MCF 10A (cell line): ENCODE measurements at regions not wholly inside any gene's neighbourhood (a gene's known extent, or its start where the extent isn't known, plus 50 kb on each side); places are given as distances from the start of the nearest gene placed in this dataset.

ENCODE experiments used
- BruUV-seq: library from RNA; stranded (reverse); fragments of 400-500 nt; replicated peaks from 2 replicates; lab custom pipeline; 2021; lab: Mats Ljungman, UMichigan
- CTCF ChIA-PET: fragments of 300-600 bp; sonication (Branson Sonifier 250); formaldehyde crosslinking; extraction: SDS; loops from one replicate; lab custom pipeline; 2021; ENCODE audit warnings: antibody characterized with exemption, inconsistent platforms; lab: Yijun Ruan, JAX
- POLR2A ChIA-PET: fragments of 300-600, 350-650 bp; sonication (Branson Sonifier 250); formaldehyde crosslinking; extraction: SDS; loops from one replicate; lab custom pipeline; 2020; ENCODE audit warnings: antibody characterized with exemption, inconsistent platforms; lab: Yijun Ruan, JAX
- DNase-seq: peaks from one replicate; pipeline ENCODE4 v3.0.0-alpha.2; 2018; ENCODE audit not compliant: unreplicated experiment
- H3K27ac Mint-ChIP-seq: one replicate; pipeline ENCODE4 v1.8.0; 2022; ENCODE audit warnings: mild to moderate bottlenecking, low read depth, mixed read lengths; ENCODE audit not compliant: unreplicated experiment
- H3K27me3 Mint-ChIP-seq: one replicate; pipeline ENCODE4 v1.8.0; 2022; ENCODE audit warnings: mixed read lengths; ENCODE audit not compliant: insufficient read depth, unreplicated experiment
- H3K36me3 Mint-ChIP-seq: one replicate; pipeline ENCODE4 v1.8.0; 2022; ENCODE audit warnings: mild to moderate bottlenecking, moderate library complexity, mixed read lengths; ENCODE audit not compliant: insufficient read depth, unreplicated experiment
- H3K4me1 Mint-ChIP-seq: one replicate; pipeline ENCODE4 v1.8.0; 2022; ENCODE audit warnings: mixed read lengths; ENCODE audit not compliant: insufficient read depth, unreplicated experiment
- H3K4me3 Mint-ChIP-seq: one replicate; pipeline ENCODE4 v1.8.0; 2022; ENCODE audit warnings: mild to moderate bottlenecking, moderate library complexity, mixed read lengths; ENCODE audit not compliant: unreplicated experiment
- H3K9me3 Mint-ChIP-seq: one replicate; pipeline ENCODE4 v1.8.0; 2022; ENCODE audit warnings: mixed read lengths; ENCODE audit not compliant: unreplicated experiment
- CTCF ChIP-seq: fragments of 200-600 bp; IDR thresholded peaks from one replicate; pipeline ENCODE4 v1.8.0; 2022; ENCODE audit warnings: antibody characterized with exemption, mild to moderate bottlenecking; ENCODE audit not compliant: unreplicated experiment
- intact Hi-C: fragments of 100-400 bp; cut with micrococcal nuclease; formaldehyde crosslinking; loops from 2 replicates; pipeline ENCODE4 v1.14.1; 2022

GRCh38 chr17:69761767-69762321 is 313.2 kb upstream of the KCNJ16 start:
- POLR2A ChIA-PET, result interaction anchor here (0.6 to 3.0 kb wide), 16 partner anchors 9 to 435 kb away, joined by 3 to 24 read pairs (median 4); partner anchors contain the start of gene ABCA5
- Mint-ChIP-seq H3K4me1 (peaks cover 58% of the 10 kb centered on the region), H3K36me3 (no peaks in the 10 kb centered on the region), H3K4me3 (peak overlapping the region; percentile 15), H3K27ac (peak overlapping the region; percentile 91), H3K9me3 (no peaks in the 10 kb centered on the region), H3K27me3 (no peaks in the 10 kb centered on the region)
- CTCF ChIA-PET, result no interaction called here
- intact Hi-C loops, result loop anchor here (2.0 to 5.0 kb wide), 4 partner anchors 51 to 377 kb away; no protein-coding TSS in a partner anchor
- DNase-seq, result peak; percentile 93
- no TSS peak for BruUV-seq
- no peak for TF ChIP-seq CTCF

- H3K27ac Mint-ChIP-seq, result peak overlapping the region; percentile 91
- no peaks in the 10 kb centered on the region for H3K27me3 Mint-ChIP-seq
- CTCF ChIA-PET, result interaction anchor here (0.6 kb wide), 1 partner anchor 37 kb away, joined by 3 read pairs; no protein-coding TSS in a partner anchor
Measured at GRCh38 chr17:69762359-69762758, 312.7 kb upstream of the KCNJ16 start.

GRCh38 chr17:69762766-69763165 is 312.3 kb upstream of the KCNJ16 start:
- no TSS peak for BruUV-seq
- no peak for DNase-seq
- CTCF ChIA-PET, result interaction anchor here (0.6 kb wide), 1 partner anchor 37 kb away, joined by 3 read pairs; no protein-coding TSS in a partner anchor
- H3K27ac Mint-ChIP-seq, result peak overlapping the region; percentile 91
- H3K4me1 Mint-ChIP-seq, result peaks cover 54% of the 10 kb centered on the region
- no peak overlapping the region for H3K4me3 Mint-ChIP-seq
- H3K36me3 Mint-ChIP-seq, result no peaks in the 10 kb centered on the region
- intact Hi-C loops, result loop anchor here (2.0 to 5.0 kb wide), 4 partner anchors 50 to 376 kb away; no protein-coding TSS in a partner anchor
- POLR2A ChIA-PET, result interaction anchor here (0.8 to 3.0 kb wide), 10 partner anchors 10 to 436 kb away, joined by 3 to 24 read pairs (median 6); partner anchors contain the start of gene ABCA5
- no peak for TF ChIP-seq CTCF
- no peaks in the 10 kb centered on the region for H3K27me3 Mint-ChIP-seq
- H3K9me3 Mint-ChIP-seq, result no peaks in the 10 kb centered on the region

More at GRCh38 chr17:69762359-69762758, 312.7 kb upstream of the KCNJ16 start:
- POLR2A ChIA-PET, result interaction anchor here (0.6 to 3.0 kb wide), 14 partner anchors 9 to 435 kb away, joined by 3 to 24 read pairs (median 4); partner anchors contain the start of gene ABCA5
- intact Hi-C loops, result loop anchor here (2.0 to 5.0 kb wide), 4 partner anchors 50 to 376 kb away; no protein-coding TSS in a partner anchor
- Mint-ChIP-seq H3K36me3 (no peaks in the 10 kb centered on the region), H3K4me3 (peak overlapping the region; percentile 15), H3K9me3 (no peaks in the 10 kb centered on the region), H3K4me1 (peaks cover 58% of the 10 kb centered on the region)
- DNase-seq, result no peak
- BruUV-seq, result no TSS peak
- TF ChIP-seq CTCF, result no peak

- no TSS peak for BruUV-seq
- Mint-ChIP-seq H3K4me1 (peaks cover 46% of the 10 kb centered on the region), H3K36me3 (no peaks in the 10 kb centered on the region), H3K27me3 (no peaks in the 10 kb centered on the region), H3K4me3 (no peak overlapping the region), H3K9me3 (no peaks in the 10 kb centered on the region), H3K27ac (peak overlapping the region; percentile 59)
- peak; percentile 67 for DNase-seq
- no peak for TF ChIP-seq CTCF
- intact Hi-C loops, result loop anchor here (2.0 to 5.0 kb wide), 4 partner anchors 49 to 375 kb away; no protein-coding TSS in a partner anchor
- ChIA-PET POLR2A (interaction anchor here (2.1 to 3.0 kb wide), 2 partner anchors 30 to 155 kb away, joined by 21 to 24 read pairs; no protein-coding TSS in a partner anchor), CTCF (no interaction called here)
Measured at GRCh38 chr17:69763503-69763902, 311.5 kb upstream of the KCNJ16 start.
